CD14-positive monocyte (primary cell): ENCODE measurements at regions not wholly inside any gene's neighbourhood (a gene's known extent, or its start where the extent isn't known, plus 50 kb on each side); places are given as distances from the start of the nearest gene placed in this dataset.

Experiments
- DNase-seq, 3 donors: peaks; one replicate each; pipeline ENCODE4 v3.0.0-alpha.2; 2011 to 2022
- H2AFZ ChIP-seq: 2 replicates; pipeline ENCODE4 v1.6.0; 2012; ENCODE audit warnings: mild to moderate bottlenecking, low read depth, low read length, inconsistent platforms; ENCODE audit not compliant: insufficient read depth, poor library complexity, severe bottlenecking
- H3K27ac ChIP-seq, 2 donors: 1 replicate in 1 of 2; 2 replicates in 1 of 2; pipeline ENCODE4 v1.5.1; 2012 to 2013; ENCODE audit warnings: low read length in 2 of 2, control low read depth in 1 of 2, inconsistent platforms in 1 of 2, low read depth in 1 of 2, mild to moderate bottlenecking in 1 of 2
- H3K27me3 ChIP-seq, 2 donors: one replicate each; pipeline versions ENCODE4 v1.6.0 to v1.6.1; 2011 to 2013; ENCODE audit warnings: low read length in 2 of 2; ENCODE audit not compliant: control insufficient read depth in 2 of 2, insufficient read depth in 2 of 2
- H3K36me3 ChIP-seq, 2 donors: replicated peaks in 1 of 2; 1 replicate in 1 of 2; 2 replicates in 1 of 2; pipeline versions ENCODE4 v1.5.1 to v1.6.1; 2012 to 2013; ENCODE audit warnings: low read length in 2 of 2, control low read depth in 1 of 2, inconsistent platforms in 1 of 2, mild to moderate bottlenecking in 1 of 2; ENCODE audit not compliant: insufficient read depth in 2 of 2, control insufficient read depth in 1 of 2
- H3K4me1 ChIP-seq, 2 donors: 1 replicate in 1 of 2; 2 replicates in 1 of 2; pipeline versions ENCODE4 v1.5.1 to v1.6.1; 2012 to 2013; ENCODE audit warnings: low read length in 2 of 2, control low read depth in 1 of 2, inconsistent platforms in 1 of 2, mild to moderate bottlenecking in 1 of 2, moderate library complexity in 1 of 2; ENCODE audit not compliant: insufficient read depth in 2 of 2, control insufficient read depth in 1 of 2
- H3K4me2 ChIP-seq: replicated peaks from 2 replicates; pipeline ENCODE3; 2012; ENCODE audit warnings: low read length, moderate library complexity, mild to moderate bottlenecking; ENCODE audit not compliant: poor library complexity, severe bottlenecking; ENCODE audit errors: extremely low read depth
- H3K4me3 ChIP-seq, 3 experiments: fragments of 200-600 bp in 1 of 3; sonication (generic) in 1 of 3; replicated peaks in 1 of 3; 1 replicate in 2 of 3; 2 replicates in 1 of 3; pipeline ENCODE4 v1.5.1; 2011 to 2013; ENCODE audit warnings: low read length in 3 of 3, mild to moderate bottlenecking in 3 of 3, control low read depth in 2 of 3, low read depth in 2 of 3, inconsistent platforms in 1 of 3, moderate library complexity in 1 of 3
- H3K79me2 ChIP-seq: 2 replicates; pipeline ENCODE4 v1.6.0; 2012; ENCODE audit warnings: mild to moderate bottlenecking, control low read depth, inconsistent platforms, low read length, moderate library complexity; ENCODE audit not compliant: insufficient read depth
- H3K9ac ChIP-seq: 2 replicates; pipeline ENCODE4 v1.6.0; 2017; ENCODE audit warnings: low read length, mild to moderate bottlenecking; ENCODE audit not compliant: insufficient read depth, poor library complexity, severe bottlenecking
- H3K9me3 ChIP-seq, 2 donors: replicated peaks in 1 of 2; 1 replicate in 1 of 2; 2 replicates in 1 of 2; pipeline versions ENCODE4 v1.5.1 to v1.6.1; 2012 to 2013; ENCODE audit warnings: low read length in 2 of 2, control low read depth in 1 of 2; ENCODE audit not compliant: control insufficient read depth in 1 of 2, insufficient read depth in 1 of 2
- H4K20me1 ChIP-seq: 2 replicates; pipeline ENCODE4 v1.6.0; 2012; ENCODE audit warnings: mild to moderate bottlenecking, low read length, control low read depth, moderate library complexity; ENCODE audit not compliant: insufficient read depth
- H3K27ac Mint-ChIP-seq, 7 donors: one replicate each; pipeline ENCODE4 v1.8.0; 2020; ENCODE audit warnings: mild to moderate bottlenecking in 7 of 7, mixed read lengths in 7 of 7, moderate library complexity in 6 of 7, inconsistent platforms in 2 of 7
- H3K27me3 Mint-ChIP-seq, 3 donors: one replicate each; pipeline ENCODE4 v1.8.0; 2021 to 2022; ENCODE audit warnings: low read depth in 3 of 3, mild to moderate bottlenecking in 3 of 3, mixed read lengths in 3 of 3, moderate library complexity in 3 of 3, inconsistent platforms in 1 of 3
- H3K36me3 Mint-ChIP-seq, 2 donors: one replicate each; pipeline ENCODE4 v1.8.0; 2020; ENCODE audit warnings: mixed read lengths in 2 of 2, inconsistent platforms in 1 of 2, mild to moderate bottlenecking in 1 of 2
- H3K4me1 Mint-ChIP-seq: one replicate; pipeline ENCODE4 v1.8.0; 2020; ENCODE audit warnings: mild to moderate bottlenecking, mixed read lengths
- H3K4me3 Mint-ChIP-seq, 2 donors: one replicate each; pipeline ENCODE4 v1.8.0; 2020; ENCODE audit warnings: mild to moderate bottlenecking in 2 of 2, mixed read lengths in 2 of 2, moderate library complexity in 1 of 2
- H3K9me3 Mint-ChIP-seq, 7 donors: one replicate each; pipeline ENCODE4 v1.8.0; 2020 to 2022; ENCODE audit warnings: mixed read lengths in 7 of 7, mild to moderate bottlenecking in 6 of 7, moderate library complexity in 6 of 7, inconsistent platforms in 2 of 7
- WGBS: methylation state at CpG from one replicate; pipeline ENCODE4 v1.1.5; 2013; ENCODE audit warnings: missing lambda C conversion rate; ENCODE audit not compliant: insufficient coverage; 5-methylcytosine and 5-hydroxymethylcytosine counted together
- intact Hi-C, 2 donors: fragments of 100-400 bp; cut with micrococcal nuclease; formaldehyde crosslinking; loops; one replicate each; pipeline versions ENCODE4 v1.15.0 to v1.15.1; 2023
- TF ChIP-seq, protein P1 (sequence below): fragments of 200-600 bp; IDR thresholded peaks from one replicate; pipeline ENCODE4 v1.8.0; 2022; ENCODE audit warnings: antibody characterized with exemption, mild to moderate bottlenecking

DNA sequence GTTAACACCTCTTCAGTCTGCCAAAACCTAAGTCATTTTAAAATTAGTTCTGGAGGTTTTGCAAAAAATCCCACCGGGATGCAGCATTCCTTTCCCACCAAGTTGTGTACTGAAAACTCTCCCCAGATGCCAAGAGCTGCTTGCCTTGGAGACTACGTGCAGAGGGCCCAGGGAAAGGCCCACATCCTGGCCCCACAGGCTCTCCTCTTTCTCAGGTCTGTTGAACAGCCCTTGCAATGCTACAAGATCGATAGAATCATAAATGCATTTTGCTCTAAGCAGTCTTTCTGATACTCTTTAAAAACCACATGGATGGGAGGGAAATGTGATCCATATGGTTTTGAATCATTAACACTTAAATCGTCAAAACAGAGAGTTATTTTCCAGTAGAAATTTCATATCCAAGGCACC lies 126.7 kb upstream of the ZMIZ1 start:
- Histone ChIP-seq H3K27ac (no peak overlapping the region), H4K20me1 (no peaks in the 10 kb centered on the region), H3K4me1 (peaks cover 12% of the 10 kb centered on the region in 2 donors), H3K79me2 (no peaks in the 10 kb centered on the region), H3K9ac (no peak overlapping the region), H3K9me3 (no peaks in the 10 kb centered on the region), H3K27me3 (no peaks in the 10 kb centered on the region), H3K36me3 (no peaks in the 10 kb centered on the region), H3K4me3 (no peak overlapping the region), H3K4me2 (no peak overlapping the region), H2AFZ (no peak overlapping the region)
- 96% methylated on average over 2 of the region's 4 CpGs for WGBS
- no peak for DNase-seq
- Mint-ChIP-seq H3K4me1 (peaks cover 12% of the 10 kb centered on the region), H3K27ac (no peak overlapping the region), H3K4me3 (no peak overlapping the region), H3K9me3 (peaks cover 0 to 11% (median 8%) of the 10 kb centered on the region in 7 donors), H3K27me3 (peaks cover 2 to 3% (median 2%) of the 10 kb centered on the region in 3 donors), H3K36me3 (no peaks in the 10 kb centered on the region)
- TF ChIP-seq, protein P1, sequence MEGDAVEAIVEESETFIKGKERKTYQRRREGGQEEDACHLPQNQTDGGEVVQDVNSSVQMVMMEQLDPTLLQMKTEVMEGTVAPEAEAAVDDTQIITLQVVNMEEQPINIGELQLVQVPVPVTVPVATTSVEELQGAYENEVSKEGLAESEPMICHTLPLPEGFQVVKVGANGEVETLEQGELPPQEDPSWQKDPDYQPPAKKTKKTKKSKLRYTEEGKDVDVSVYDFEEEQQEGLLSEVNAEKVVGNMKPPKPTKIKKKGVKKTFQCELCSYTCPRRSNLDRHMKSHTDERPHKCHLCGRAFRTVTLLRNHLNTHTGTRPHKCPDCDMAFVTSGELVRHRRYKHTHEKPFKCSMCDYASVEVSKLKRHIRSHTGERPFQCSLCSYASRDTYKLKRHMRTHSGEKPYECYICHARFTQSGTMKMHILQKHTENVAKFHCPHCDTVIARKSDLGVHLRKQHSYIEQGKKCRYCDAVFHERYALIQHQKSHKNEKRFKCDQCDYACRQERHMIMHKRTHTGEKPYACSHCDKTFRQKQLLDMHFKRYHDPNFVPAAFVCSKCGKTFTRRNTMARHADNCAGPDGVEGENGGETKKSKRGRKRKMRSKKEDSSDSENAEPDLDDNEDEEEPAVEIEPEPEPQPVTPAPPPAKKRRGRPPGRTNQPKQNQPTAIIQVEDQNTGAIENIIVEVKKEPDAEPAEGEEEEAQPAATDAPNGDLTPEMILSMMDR = no peak
- intact Hi-C loops = no loop called here

GRCh38 chr10:78944723-78945312 lies 123.9 kb upstream of the ZMIZ1 start:
- TF ChIP-seq, protein P1 = no peak
- Histone ChIP-seq H2AFZ (no peak overlapping the region), H3K27ac (no peak overlapping the region), H3K79me2 (no peaks in the 10 kb centered on the region), H4K20me1 (no peaks in the 10 kb centered on the region), H3K4me3 (no peak overlapping the region), H3K9me3 (no peaks in the 10 kb centered on the region), H3K9ac (no peak overlapping the region), H3K4me1 (no peaks in the 10 kb centered on the region), H3K36me3 (no peaks in the 10 kb centered on the region), H3K27me3 (no peaks in the 10 kb centered on the region), H3K4me2 (no peak overlapping the region)
- WGBS = no CpG with 5 or more reads among the region's 3 CpGs
- no peak for DNase-seq
- intact Hi-C loops = no loop called here
- Mint-ChIP-seq H3K4me3 (no peak overlapping the region), H3K27me3 (peaks cover 2 to 3% (median 2%) of the 10 kb centered on the region in 3 donors), H3K9me3 (peaks cover 0 to 11% (median 8%) of the 10 kb centered on the region in 7 donors), H3K4me1 (no peaks in the 10 kb centered on the region), H3K36me3 (no peaks in the 10 kb centered on the region), H3K27ac (peak overlapping the region in 1 of 7 donors; percentile 41)
